ENCODE measurements at regions not wholly inside any gene's neighbourhood (a gene's known extent, or its start where the extent isn't known, plus 50 kb on each side); places are given as distances from the start of the nearest gene placed in this dataset.

DNA sequence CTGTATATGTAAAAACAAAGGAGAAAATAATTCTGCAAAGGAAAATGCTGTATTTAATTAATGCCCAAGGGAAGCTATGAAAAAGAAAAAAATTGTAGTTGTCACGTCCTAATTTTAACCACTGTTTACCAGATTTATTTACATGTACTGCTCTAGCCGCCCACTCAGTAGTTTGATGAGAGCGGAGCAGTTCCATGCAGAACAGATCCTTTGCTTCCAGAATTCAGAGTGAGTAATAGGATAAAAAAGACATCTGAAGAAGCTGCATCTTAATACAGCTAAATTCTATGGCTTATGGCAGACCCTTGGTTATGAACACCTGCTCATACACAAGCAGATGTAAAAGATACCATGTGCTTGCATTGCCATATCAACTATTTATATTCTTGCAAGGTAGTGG lies 287.0 kb downstream of the GASK1B start:
- TF ChIP-seq, protein P1, sequence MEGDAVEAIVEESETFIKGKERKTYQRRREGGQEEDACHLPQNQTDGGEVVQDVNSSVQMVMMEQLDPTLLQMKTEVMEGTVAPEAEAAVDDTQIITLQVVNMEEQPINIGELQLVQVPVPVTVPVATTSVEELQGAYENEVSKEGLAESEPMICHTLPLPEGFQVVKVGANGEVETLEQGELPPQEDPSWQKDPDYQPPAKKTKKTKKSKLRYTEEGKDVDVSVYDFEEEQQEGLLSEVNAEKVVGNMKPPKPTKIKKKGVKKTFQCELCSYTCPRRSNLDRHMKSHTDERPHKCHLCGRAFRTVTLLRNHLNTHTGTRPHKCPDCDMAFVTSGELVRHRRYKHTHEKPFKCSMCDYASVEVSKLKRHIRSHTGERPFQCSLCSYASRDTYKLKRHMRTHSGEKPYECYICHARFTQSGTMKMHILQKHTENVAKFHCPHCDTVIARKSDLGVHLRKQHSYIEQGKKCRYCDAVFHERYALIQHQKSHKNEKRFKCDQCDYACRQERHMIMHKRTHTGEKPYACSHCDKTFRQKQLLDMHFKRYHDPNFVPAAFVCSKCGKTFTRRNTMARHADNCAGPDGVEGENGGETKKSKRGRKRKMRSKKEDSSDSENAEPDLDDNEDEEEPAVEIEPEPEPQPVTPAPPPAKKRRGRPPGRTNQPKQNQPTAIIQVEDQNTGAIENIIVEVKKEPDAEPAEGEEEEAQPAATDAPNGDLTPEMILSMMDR (conservative IDR thresholded peaks at IDR 0.05; ENCODE audit: low read depth in 2 of 2) = no peak
- TF ChIP-seq, protein P2, sequence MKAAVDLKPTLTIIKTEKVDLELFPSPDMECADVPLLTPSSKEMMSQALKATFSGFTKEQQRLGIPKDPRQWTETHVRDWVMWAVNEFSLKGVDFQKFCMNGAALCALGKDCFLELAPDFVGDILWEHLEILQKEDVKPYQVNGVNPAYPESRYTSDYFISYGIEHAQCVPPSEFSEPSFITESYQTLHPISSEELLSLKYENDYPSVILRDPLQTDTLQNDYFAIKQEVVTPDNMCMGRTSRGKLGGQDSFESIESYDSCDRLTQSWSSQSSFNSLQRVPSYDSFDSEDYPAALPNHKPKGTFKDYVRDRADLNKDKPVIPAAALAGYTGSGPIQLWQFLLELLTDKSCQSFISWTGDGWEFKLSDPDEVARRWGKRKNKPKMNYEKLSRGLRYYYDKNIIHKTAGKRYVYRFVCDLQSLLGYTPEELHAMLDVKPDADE (IDR thresholded peaks at IDR 0.05) = no peak
- TF ChIP-seq EZH2 (IDR thresholded peaks at IDR 0.05; ENCODE audit: low read depth, unreplicated experiment) (no peak), JUNB (IDR thresholded peaks at IDR 0.05; ENCODE audit: unreplicated experiment) (no peak), POLR2AphosphoS5 (IDR thresholded peaks at IDR 0.05; ENCODE audit: low read depth) (no peak), EZH2phosphoT487 (IDR thresholded peaks at IDR 0.05; ENCODE audit: unreplicated experiment) (no peak), CREB1 (CRISPR knock-in tag; IDR thresholded peaks at IDR 0.05; ENCODE audit: low read depth) (no peak), NANOG (IDR thresholded peaks at IDR 0.05; ENCODE audit: borderline replicate concordance) (no peak), STAT1 (IDR thresholded peaks at IDR 0.05; ENCODE audit: unreplicated experiment) (no peak)
- TF ChIP-seq, protein P3, sequence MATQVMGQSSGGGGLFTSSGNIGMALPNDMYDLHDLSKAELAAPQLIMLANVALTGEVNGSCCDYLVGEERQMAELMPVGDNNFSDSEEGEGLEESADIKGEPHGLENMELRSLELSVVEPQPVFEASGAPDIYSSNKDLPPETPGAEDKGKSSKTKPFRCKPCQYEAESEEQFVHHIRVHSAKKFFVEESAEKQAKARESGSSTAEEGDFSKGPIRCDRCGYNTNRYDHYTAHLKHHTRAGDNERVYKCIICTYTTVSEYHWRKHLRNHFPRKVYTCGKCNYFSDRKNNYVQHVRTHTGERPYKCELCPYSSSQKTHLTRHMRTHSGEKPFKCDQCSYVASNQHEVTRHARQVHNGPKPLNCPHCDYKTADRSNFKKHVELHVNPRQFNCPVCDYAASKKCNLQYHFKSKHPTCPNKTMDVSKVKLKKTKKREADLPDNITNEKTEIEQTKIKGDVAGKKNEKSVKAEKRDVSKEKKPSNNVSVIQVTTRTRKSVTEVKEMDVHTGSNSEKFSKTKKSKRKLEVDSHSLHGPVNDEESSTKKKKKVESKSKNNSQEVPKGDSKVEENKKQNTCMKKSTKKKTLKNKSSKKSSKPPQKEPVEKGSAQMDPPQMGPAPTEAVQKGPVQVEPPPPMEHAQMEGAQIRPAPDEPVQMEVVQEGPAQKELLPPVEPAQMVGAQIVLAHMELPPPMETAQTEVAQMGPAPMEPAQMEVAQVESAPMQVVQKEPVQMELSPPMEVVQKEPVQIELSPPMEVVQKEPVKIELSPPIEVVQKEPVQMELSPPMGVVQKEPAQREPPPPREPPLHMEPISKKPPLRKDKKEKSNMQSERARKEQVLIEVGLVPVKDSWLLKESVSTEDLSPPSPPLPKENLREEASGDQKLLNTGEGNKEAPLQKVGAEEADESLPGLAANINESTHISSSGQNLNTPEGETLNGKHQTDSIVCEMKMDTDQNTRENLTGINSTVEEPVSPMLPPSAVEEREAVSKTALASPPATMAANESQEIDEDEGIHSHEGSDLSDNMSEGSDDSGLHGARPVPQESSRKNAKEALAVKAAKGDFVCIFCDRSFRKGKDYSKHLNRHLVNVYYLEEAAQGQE (IDR thresholded peaks at IDR 0.05; ENCODE audit: unreplicated experiment) = no peak
- TF ChIP-seq, protein P4, sequence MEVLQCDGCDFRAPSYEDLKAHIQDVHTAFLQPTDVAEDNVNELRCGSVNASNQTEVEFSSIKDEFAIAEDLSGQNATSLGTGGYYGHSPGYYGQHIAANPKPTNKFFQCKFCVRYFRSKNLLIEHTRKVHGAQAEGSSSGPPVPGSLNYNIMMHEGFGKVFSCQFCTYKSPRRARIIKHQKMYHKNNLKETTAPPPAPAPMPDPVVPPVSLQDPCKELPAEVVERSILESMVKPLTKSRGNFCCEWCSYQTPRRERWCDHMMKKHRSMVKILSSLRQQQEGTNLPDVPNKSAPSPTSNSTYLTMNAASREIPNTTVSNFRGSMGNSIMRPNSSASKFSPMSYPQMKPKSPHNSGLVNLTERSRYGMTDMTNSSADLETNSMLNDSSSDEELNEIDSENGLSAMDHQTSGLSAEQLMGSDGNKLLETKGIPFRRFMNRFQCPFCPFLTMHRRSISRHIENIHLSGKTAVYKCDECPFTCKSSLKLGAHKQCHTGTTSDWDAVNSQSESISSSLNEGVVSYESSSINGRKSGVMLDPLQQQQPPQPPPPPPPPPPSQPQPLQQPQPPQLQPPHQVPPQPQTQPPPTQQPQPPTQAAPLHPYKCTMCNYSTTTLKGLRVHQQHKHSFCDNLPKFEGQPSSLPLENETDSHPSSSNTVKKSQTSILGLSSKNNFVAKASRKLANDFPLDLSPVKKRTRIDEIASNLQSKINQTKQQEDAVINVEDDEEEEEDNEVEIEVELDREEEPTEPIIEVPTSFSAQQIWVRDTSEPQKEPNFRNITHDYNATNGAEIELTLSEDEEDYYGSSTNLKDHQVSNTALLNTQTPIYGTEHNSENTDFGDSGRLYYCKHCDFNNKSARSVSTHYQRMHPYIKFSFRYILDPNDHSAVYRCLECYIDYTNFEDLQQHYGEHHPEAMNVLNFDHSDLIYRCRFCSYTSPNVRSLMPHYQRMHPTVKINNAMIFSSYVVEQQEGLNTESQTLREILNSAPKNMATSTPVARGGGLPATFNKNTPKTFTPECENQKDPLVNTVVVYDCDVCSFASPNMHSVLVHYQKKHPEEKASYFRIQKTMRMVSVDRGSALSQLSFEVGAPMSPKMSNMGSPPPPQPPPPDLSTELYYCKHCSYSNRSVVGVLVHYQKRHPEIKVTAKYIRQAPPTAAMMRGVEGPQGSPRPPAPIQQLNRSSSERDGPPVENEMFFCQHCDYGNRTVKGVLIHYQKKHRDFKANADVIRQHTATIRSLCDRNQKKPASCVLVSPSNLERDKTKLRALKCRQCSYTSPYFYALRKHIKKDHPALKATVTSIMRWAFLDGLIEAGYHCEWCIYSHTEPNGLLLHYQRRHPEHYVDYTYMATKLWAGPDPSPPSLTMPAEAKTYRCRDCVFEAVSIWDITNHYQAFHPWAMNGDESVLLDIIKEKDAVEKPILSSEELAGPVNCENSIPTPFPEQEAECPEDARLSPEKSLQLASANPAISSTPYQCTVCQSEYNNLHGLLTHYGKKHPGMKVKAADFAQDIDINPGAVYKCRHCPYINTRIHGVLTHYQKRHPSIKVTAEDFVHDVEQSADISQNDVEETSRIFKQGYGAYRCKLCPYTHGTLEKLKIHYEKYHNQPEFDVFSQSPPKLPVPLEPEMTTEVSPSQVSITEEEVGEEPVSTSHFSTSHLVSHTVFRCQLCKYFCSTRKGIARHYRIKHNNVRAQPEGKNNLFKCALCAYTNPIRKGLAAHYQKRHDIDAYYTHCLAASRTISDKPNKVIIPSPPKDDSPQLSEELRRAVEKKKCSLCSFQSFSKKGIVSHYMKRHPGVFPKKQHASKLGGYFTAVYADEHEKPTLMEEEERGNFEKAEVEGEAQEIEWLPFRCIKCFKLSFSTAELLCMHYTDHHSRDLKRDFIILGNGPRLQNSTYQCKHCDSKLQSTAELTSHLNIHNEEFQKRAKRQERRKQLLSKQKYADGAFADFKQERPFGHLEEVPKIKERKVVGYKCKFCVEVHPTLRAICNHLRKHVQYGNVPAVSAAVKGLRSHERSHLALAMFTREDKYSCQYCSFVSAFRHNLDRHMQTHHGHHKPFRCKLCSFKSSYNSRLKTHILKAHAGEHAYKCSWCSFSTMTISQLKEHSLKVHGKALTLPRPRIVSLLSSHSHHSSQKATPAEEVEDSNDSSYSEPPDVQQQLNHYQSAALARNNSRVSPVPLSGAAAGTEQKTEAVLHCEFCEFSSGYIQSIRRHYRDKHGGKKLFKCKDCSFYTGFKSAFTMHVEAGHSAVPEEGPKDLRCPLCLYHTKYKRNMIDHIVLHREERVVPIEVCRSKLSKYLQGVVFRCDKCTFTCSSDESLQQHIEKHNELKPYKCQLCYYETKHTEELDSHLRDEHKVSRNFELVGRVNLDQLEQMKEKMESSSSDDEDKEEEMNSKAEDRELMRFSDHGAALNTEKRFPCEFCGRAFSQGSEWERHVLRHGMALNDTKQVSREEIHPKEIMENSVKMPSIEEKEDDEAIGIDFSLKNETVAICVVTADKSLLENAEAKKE (CRISPR knock-in tag; IDR thresholded peaks at IDR 0.05) = no peak
